ENCODE measurements at regions not wholly inside any gene's neighbourhood (a gene's known extent, or its start where the extent isn't known, plus 50 kb on each side); places are given as distances from the start of the nearest gene placed in this dataset.

GRCh38 chr2:6368281-6368680 is 497.4 kb downstream of the CMPK2 start:
- TF ChIP-seq CTCF (IDR thresholded peaks at IDR 0.05; ENCODE audit: borderline replicate concordance, insufficient read depth, low read depth, low read length), result no peak
- no peak overlapping the region for H3K4me3 ChIP-seq (ENCODE audit: low read depth, low read length)

DNA sequence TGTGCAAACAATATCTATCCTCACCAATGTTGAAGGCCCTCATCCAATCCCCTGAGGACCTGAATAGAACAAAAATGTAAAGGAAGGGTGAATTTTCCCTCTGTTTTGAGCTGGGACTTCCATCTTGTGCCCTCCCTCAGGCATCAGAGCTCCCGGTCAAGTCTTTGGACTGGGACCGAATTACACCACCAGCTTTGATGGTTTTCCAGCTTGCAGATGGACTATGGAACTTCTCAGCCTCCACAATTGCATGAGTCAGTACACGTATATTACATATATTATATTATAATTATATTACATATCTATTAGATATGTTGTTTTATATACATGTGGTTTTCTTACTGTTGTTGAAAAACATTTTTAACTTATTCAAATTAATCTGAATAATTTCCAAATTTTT is 496.4 kb downstream of the CMPK2 start:
- no peak for TF ChIP-seq CTCF (IDR thresholded peaks at IDR 0.05; ENCODE audit: borderline replicate concordance, insufficient read depth, low read depth, low read length)
- no peak overlapping the region for H3K4me3 ChIP-seq (ENCODE audit: low read depth, low read length)

GRCh38 chr2:6370753-6371551 is 494.8 kb downstream of the CMPK2 start:
- no peak for TF ChIP-seq CTCF (IDR thresholded peaks at IDR 0.05; ENCODE audit: borderline replicate concordance, insufficient read depth, low read depth, low read length)
- H3K4me3 ChIP-seq (ENCODE audit: low read depth, low read length), result no peak overlapping the region

GRCh38 chr2:6372317-6372901 is 493.3 kb downstream of the CMPK2 start:
- TF ChIP-seq CTCF (IDR thresholded peaks at IDR 0.05; ENCODE audit: borderline replicate concordance, insufficient read depth, low read depth, low read length), result no peak
- H3K4me3 ChIP-seq (ENCODE audit: low read depth, low read length), result no peak overlapping the region

GRCh38 chr2:6381326-6381725 is 484.4 kb downstream of the CMPK2 start:
- TF ChIP-seq CTCF (IDR thresholded peaks at IDR 0.05; ENCODE audit: borderline replicate concordance, insufficient read depth, low read depth, low read length), result no peak
- H3K4me3 ChIP-seq (ENCODE audit: low read depth, low read length), result no peak overlapping the region

DNA sequence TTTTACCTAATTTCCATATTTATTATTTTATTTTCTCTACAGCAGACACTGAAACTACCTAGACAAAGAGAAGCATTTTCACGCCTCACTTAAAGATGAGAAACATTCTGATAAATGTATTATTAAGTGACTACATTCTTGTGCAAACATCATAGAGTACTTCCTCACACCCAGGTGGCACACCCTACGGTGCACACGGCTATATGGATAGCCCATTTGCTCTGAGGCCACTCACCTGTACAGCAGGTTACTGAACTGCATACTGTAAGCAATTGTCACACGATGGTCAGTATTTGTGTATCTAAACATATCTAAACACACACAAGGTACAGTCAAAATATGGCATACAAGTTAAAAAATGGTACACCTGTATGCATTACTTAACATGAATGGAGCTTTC is 481.4 kb downstream of the CMPK2 start:
- TF ChIP-seq CTCF (IDR thresholded peaks at IDR 0.05; ENCODE audit: borderline replicate concordance, insufficient read depth, low read depth, low read length), result no peak
- H3K4me3 ChIP-seq (ENCODE audit: low read depth, low read length), result no peak overlapping the region

DNA sequence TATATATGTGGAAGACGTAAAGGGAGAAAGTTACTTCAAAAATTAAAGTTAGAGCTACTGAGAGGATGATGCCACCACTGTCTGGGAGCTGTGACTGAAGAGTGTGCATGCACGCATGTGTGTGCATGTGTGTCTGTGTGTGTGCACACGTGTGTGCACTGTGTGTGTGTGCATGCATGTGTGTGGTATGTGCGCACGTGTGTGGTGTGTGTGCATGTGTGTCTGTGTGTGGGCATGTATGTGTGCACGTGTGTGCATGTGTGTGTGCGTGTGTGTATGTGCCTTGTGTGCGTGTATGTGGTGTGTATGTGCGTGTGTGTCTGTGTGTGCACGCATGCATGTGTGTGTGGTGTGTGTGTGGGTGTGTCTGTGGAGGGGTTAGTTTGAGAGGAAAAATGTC is 473.4 kb downstream of the CMPK2 start:
- no peak for TF ChIP-seq CTCF (IDR thresholded peaks at IDR 0.05; ENCODE audit: borderline replicate concordance, insufficient read depth, low read depth, low read length)
- H3K4me3 ChIP-seq (ENCODE audit: low read depth, low read length), result no peak overlapping the region

Measured in GM12875 (cell line).